Testis (tissue), 2 donors: ENCODE measurements at regions not wholly inside any gene's neighbourhood (a gene's known extent, or its start where the extent isn't known, plus 50 kb on each side); places are given as distances from the start of the nearest gene placed in this dataset.

Experiments
- CTCF ChIP-seq, 3 experiments: fragments of 450-650 bp in 2 of 3; fragments of 200-600 bp in 1 of 3; sonication (generic) in 1 of 3; IDR thresholded peaks; one replicate each; pipeline ENCODE4 v1.5.1; 2016 to 2019; ENCODE audit warnings: antibody characterized with exemption in 3 of 3, mild to moderate bottlenecking in 2 of 3, moderate library complexity in 1 of 3
- POLR2A ChIP-seq: fragments of 450-650 bp; IDR thresholded peaks from one replicate; pipeline ENCODE4 v1.6.1; 2017; ENCODE audit warnings: antibody characterized with exemption, mild to moderate bottlenecking, moderate library complexity

DNA sequence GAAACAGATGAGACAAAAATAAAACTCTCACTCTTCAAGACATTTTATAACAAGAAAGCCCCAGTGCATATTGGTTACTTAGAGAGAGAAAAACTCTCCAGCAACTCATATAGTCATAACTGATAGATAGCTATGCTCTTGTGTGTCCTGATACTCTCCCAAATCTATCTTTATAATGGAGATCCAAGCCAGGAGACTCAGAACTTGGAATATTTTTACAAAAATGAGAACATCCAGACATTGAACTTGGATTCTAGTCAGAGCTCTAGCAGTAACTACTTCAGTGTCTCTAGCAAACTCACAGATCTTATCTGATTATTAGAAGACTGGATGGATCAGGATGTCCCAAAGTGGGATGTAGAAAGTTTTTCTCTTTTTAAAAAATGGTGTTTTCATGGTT, 412.7 kb upstream of the BRINP1 start:
- TF ChIP-seq CTCF (IDR thresholded peaks at IDR 0.05) (no peak), POLR2A (no peak)
